HCT116 (cell line): ENCODE measurements at regions not wholly inside any gene's neighbourhood (a gene's known extent, or its start where the extent isn't known, plus 50 kb on each side); places are given as distances from the start of the nearest gene placed in this dataset.

ENCODE experiments used
- ATAC-seq: fragments of 200-7000 bp; cut with Tn5 transposase; 2 replicates; pipeline ENCODE4 v1.9.1; 2020; ENCODE audit warnings: mild to moderate bottlenecking, moderate library complexity
- BruUV-seq: library from RNA; stranded (reverse); fragments of 400-500 nt; replicated peaks from 2 replicates; lab custom pipeline; 2021; lab: Mats Ljungman, UMichigan
- CTCF ChIA-PET: fragments of 300-600 bp; sonication (Branson Sonifier 250); formaldehyde crosslinking; loops from one replicate; lab custom pipeline; 2021; ENCODE audit warnings: antibody characterized with exemption; lab: Charles Lee
- POLR2A ChIA-PET: fragments of 300-600, 350-600 bp; sonication (Branson Sonifier 250); formaldehyde crosslinking; loops from one replicate; lab custom pipeline; 2021; ENCODE audit warnings: antibody characterized with exemption; lab: Charles Lee
- RAD21 ChIA-PET, 2 experiments: fragments of 300-600 bp; sonication (Branson Sonifier 250); formaldehyde crosslinking; loops; one replicate each; lab custom pipeline; 2023; ENCODE audit warnings: low total read pairs in 2 of 2; ENCODE audit not compliant: uncharacterized antibody in 2 of 2, unreplicated experiment in 2 of 2, low non-redundant PET in 1 of 2; lab: Charles Lee
- DNase-seq: peaks from one replicate; pipeline ENCODE4 v3.0.0-alpha.2; 2010; ENCODE audit warnings: low read depth, low spot score
- H2AFZ ChIP-seq: fragments of 200-600 bp; shearing (Covaris generic), sonication (generic); 2 replicates; pipeline ENCODE4 v1.6.1; 2017; ENCODE audit warnings: low read depth, mixed run types, mixed read lengths, antibody characterized with exemption, low read length; ENCODE audit not compliant: poor library complexity, severe bottlenecking
- H3K27ac ChIP-seq: 2 replicates; pipeline ENCODE4 v1.5.1; 2012; ENCODE audit warnings: low read depth, low read length
- H3K27me3 ChIP-seq: fragments of 200-600 bp; sonication (generic); 2 replicates; pipeline ENCODE4 v1.6.1; 2016; ENCODE audit warnings: mixed run types, low read length, mixed read lengths; ENCODE audit not compliant: insufficient read depth
- H3K36me3 ChIP-seq, 2 experiments: fragments of 200-500 bp in 1 of 2; fragments of 200-600 bp in 1 of 2; sonication (Bioruptor generic) in 1 of 2; sonication (generic) in 1 of 2; 2 replicates each; pipeline versions ENCODE4 v1.5.1 to v1.6.1; 2014 to 2016; ENCODE audit warnings: low read length in 2 of 2, inconsistent platforms in 1 of 2, mixed read lengths in 1 of 2, mixed run types in 1 of 2; ENCODE audit not compliant: insufficient read depth in 2 of 2, control insufficient read depth in 1 of 2
- H3K4me1 ChIP-seq, 2 experiments: fragments of 200-600 bp in 1 of 2; sonication (generic) in 1 of 2; 2 replicates each; pipeline versions ENCODE4 v1.5.1 to v1.6.1; 2012 to 2017; ENCODE audit warnings: low read length in 2 of 2, inconsistent platforms in 1 of 2, mild to moderate bottlenecking in 1 of 2, mixed read lengths in 1 of 2, mixed run types in 1 of 2, moderate library complexity in 1 of 2; ENCODE audit not compliant: insufficient read depth in 2 of 2, control insufficient read depth in 1 of 2
- H3K4me2 ChIP-seq: fragments of 200-600 bp; sonication (generic); 2 replicates; pipeline ENCODE4 v1.6.1; 2017; ENCODE audit warnings: mixed run types, low read length, mixed read lengths
- H3K4me3 ChIP-seq, 2 experiments: fragments of 200-600 bp in 1 of 2; sonication (generic) in 1 of 2; replicated peaks in 1 of 2; 2 replicates each; pipeline ENCODE4 v1.5.1; 2011 to 2016; ENCODE audit warnings: low read length in 2 of 2, control low read depth in 1 of 2, low read depth in 1 of 2, mild to moderate bottlenecking in 1 of 2, mixed read lengths in 1 of 2, mixed run types in 1 of 2
- H3K79me2 ChIP-seq: fragments of 200-600 bp; sonication (generic); 2 replicates; pipeline ENCODE4 v1.6.1; 2017; ENCODE audit warnings: mild to moderate bottlenecking, mixed run types, low read length, moderate library complexity, mixed read lengths; ENCODE audit not compliant: insufficient read depth
- H3K9ac ChIP-seq: fragments of 200-600 bp; sonication (generic); 2 replicates; pipeline ENCODE4 v1.6.1; 2016; ENCODE audit warnings: low read length, mixed read lengths
- H3K9me2 ChIP-seq: fragments of 200-600 bp; sonication (generic), shearing (Covaris generic); 2 replicates; pipeline ENCODE4 v1.6.1; 2017; ENCODE audit warnings: mixed run types, mild to moderate bottlenecking, moderate library complexity; ENCODE audit not compliant: insufficient read depth
- H3K9me3 ChIP-seq, 2 experiments: fragments of 200-500 bp in 1 of 2; fragments of 200-600 bp in 1 of 2; sonication (Bioruptor generic) in 1 of 2; sonication (generic) in 1 of 2; 2 replicates each; pipeline ENCODE4 v1.6.1; 2014 to 2017; ENCODE audit warnings: low read length in 2 of 2, mixed read lengths in 2 of 2, inconsistent platforms in 1 of 2, low read depth in 1 of 2, mild to moderate bottlenecking in 1 of 2, mixed run types in 1 of 2, moderate library complexity in 1 of 2; ENCODE audit not compliant: control insufficient read depth in 1 of 2, insufficient read depth in 1 of 2
- H4K20me1 ChIP-seq: fragments of 200-600 bp; sonication (generic), shearing (Covaris generic); 2 replicates; pipeline ENCODE4 v1.6.1; 2017; ENCODE audit warnings: mixed run types, mild to moderate bottlenecking, moderate library complexity; ENCODE audit not compliant: insufficient read depth
- CEBPB ChIP-seq: IDR thresholded peaks from 2 replicates; pipeline ENCODE4 v1.6.1; 2012; ENCODE audit warnings: low read depth
- ELF1 ChIP-seq: IDR thresholded peaks from 2 replicates; pipeline ENCODE4 v1.6.1; 2012; ENCODE audit warnings: low read depth, borderline replicate concordance
- EZH2 ChIP-seq: fragments of 200-600 bp; sonication (generic); IDR thresholded peaks from 2 replicates; pipeline ENCODE4 v1.6.1; 2017; ENCODE audit warnings: antibody characterized with exemption, mixed run types
- EZH2phosphoT487 ChIP-seq: fragments of 200-600 bp; IDR thresholded peaks from 2 replicates; pipeline ENCODE4 v1.6.1; 2018; ENCODE audit warnings: antibody characterized with exemption, borderline replicate concordance
- FOSL1 ChIP-seq: IDR thresholded peaks from 2 replicates; pipeline ENCODE4 v1.6.1; 2012; ENCODE audit warnings: low read depth
- JUND ChIP-seq: IDR thresholded peaks from 2 replicates; pipeline ENCODE4 v1.6.1; 2012
- POLR2A ChIP-seq: IDR thresholded peaks from 2 replicates; pipeline ENCODE4 v1.7.0; 2011; ENCODE audit warnings: borderline replicate concordance; ENCODE audit not compliant: insufficient read depth, insufficient read length; ENCODE audit errors: extremely low read depth
- POLR2AphosphoS5 ChIP-seq: IDR thresholded peaks from 2 replicates; pipeline ENCODE4 v1.6.1; 2011; ENCODE audit warnings: mild to moderate bottlenecking, low read depth, low read length, moderate library complexity
- RAD21 ChIP-seq: IDR thresholded peaks from 2 replicates; pipeline ENCODE4 v1.6.1; 2012; ENCODE audit warnings: low read depth, mild to moderate bottlenecking
- REST ChIP-seq: IDR thresholded peaks from 2 replicates; pipeline ENCODE4 v1.6.1; 2012; ENCODE audit warnings: low read depth
- SP1 ChIP-seq: IDR thresholded peaks from 2 replicates; pipeline ENCODE4 v1.6.1; 2012; ENCODE audit warnings: low read depth
- SRF ChIP-seq: IDR thresholded peaks from 2 replicates; pipeline ENCODE4 v1.6.1; 2012; ENCODE audit warnings: low read depth
- YY1 ChIP-seq: IDR thresholded peaks from 2 replicates; pipeline ENCODE4 v1.6.1; 2011; ENCODE audit warnings: low read length, low read depth, moderate library complexity, mild to moderate bottlenecking; ENCODE audit not compliant: insufficient replicate concordance; ENCODE audit errors: extremely low read depth
- intact Hi-C: fragments of 100-400 bp; cut with micrococcal nuclease; formaldehyde crosslinking; loops from 2 replicates; pipeline ENCODE4 v1.10.0; 2022
- TF ChIP-seq, protein P1 (sequence below): IDR thresholded peaks from 2 replicates; pipeline ENCODE4 v1.6.1; 2012

DNA sequence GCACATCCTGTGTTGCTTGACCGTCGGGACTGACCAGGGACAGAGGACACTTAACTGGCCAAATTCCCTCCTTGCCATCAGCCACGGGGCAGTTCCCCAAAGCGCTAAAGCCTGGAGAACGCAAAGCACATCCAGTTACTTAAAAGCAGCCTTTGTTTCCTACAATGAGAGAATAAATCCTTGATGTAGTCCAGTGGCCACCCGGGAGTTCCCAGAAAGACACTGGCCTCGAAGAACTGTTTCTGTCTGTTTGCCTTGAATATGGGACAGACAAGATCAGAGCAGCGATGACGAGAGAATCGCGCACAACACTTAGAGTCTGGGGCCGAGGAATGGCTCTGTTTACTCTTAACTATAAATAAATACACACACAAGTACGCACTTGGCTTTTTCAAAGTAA is 102.2 kb downstream of the TNFAIP2 start:
- intact Hi-C loops = no loop called here
- H3K9me3 ChIP-seq = no peaks in the 10 kb centered on the region
- DNase-seq (no peak), ATAC-seq (no peak)
- CTCF ChIA-PET = no interaction called here
- BruUV-seq = no TSS peak
- no peaks in the 10 kb centered on the region for H3K9me2 ChIP-seq
- no peak overlapping the region for H3K4me2 ChIP-seq
- no peaks in the 10 kb centered on the region for H3K4me1 ChIP-seq
- H3K27ac ChIP-seq = no peak overlapping the region
- H3K27me3 ChIP-seq = no peaks in the 10 kb centered on the region
- RAD21 ChIA-PET = no interaction called here
- H3K4me3 ChIP-seq = no peak overlapping the region
- POLR2A ChIA-PET = no interaction called here
- H2AFZ ChIP-seq = no peak overlapping the region
- H3K9ac ChIP-seq = no peak overlapping the region
- TF ChIP-seq ELF1 (no peak), CEBPB (no peak), EZH2phosphoT487 (no peak), POLR2AphosphoS5 (no peak), EZH2 (no peak), JUND (no peak), YY1 (no peak), FOSL1 (no peak), SRF (no peak)
- TF ChIP-seq, protein P1, sequence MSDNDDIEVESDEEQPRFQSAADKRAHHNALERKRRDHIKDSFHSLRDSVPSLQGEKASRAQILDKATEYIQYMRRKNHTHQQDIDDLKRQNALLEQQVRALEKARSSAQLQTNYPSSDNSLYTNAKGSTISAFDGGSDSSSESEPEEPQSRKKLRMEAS = no peak
- H3K79me2 ChIP-seq = no peaks in the 10 kb centered on the region
- H3K36me3 ChIP-seq = no peaks in the 10 kb centered on the region
- H4K20me1 ChIP-seq = no peaks in the 10 kb centered on the region

GRCh38 chr14:103227094-103227768 is 104.0 kb downstream of the TNFAIP2 start:
- Histone ChIP-seq H3K27me3 (no peaks in the 10 kb centered on the region), H3K9me2 (no peaks in the 10 kb centered on the region), H3K36me3 (no peaks in the 10 kb centered on the region), H4K20me1 (no peaks in the 10 kb centered on the region), H3K4me3 (no peak overlapping the region), H3K9ac (no peak overlapping the region), H3K9me3 (no peaks in the 10 kb centered on the region), H3K4me2 (no peak overlapping the region), H3K79me2 (no peaks in the 10 kb centered on the region), H3K27ac (no peak overlapping the region), H2AFZ (no peak overlapping the region), H3K4me1 (peaks cover 5 to 6% of the 10 kb centered on the region in 2 experiments; a peak in 3 of 4 replicates)
- intact Hi-C loops = no loop called here
- RAD21 ChIA-PET = no interaction called here
- ATAC-seq (no peak), DNase-seq (no peak)
- CTCF ChIA-PET = no interaction called here
- no TSS peak for BruUV-seq
- TF ChIP-seq POLR2A (no peak), RAD21 (no peak), YY1 (no peak), SP1 (no peak), JUND (no peak), REST (no peak), EZH2 (no peak)
- POLR2A ChIA-PET = no interaction called here
